ENCODE measurements at regions not wholly inside any gene's neighbourhood (a gene's known extent, or its start where the extent isn't known, plus 50 kb on each side); places are given as distances from the start of the nearest gene placed in this dataset.

DNA sequence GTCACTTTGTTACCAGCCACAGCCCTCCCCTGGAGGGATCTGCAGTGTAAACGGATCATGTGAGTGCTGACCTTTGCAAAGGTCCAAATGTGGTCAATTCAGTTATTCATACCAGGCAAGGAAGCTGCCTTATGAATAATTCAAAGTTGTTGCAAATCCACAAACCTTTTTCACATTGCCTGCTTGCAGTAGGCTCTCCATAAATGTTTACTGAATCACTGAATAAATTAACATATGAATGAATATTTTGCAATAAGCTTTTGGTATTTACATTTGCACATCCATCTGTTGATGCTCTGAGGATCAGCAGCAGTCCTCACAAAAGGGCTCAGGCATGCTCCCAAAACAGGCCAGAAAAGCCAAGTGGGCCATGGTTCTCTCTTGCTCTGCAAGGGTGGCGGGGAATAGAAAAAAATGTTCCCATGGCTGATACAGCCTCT is 156.8 kb downstream of the VAPA start:
- WGBS, 2 donors = 90 to 94% methylated on average over 2 of the region's 2 CpGs
- Histone ChIP-seq H3K27ac (ENCODE audit: low read depth in 1 of 2, low read length in 1 of 2) (no peak overlapping the region), H3K9me3 (ENCODE audit: control insufficient read depth in 4 of 4, insufficient read depth in 3 of 4, low read length in 3 of 4) (peaks cover 0 to 1% (median 0%) of the 10 kb centered on the region in 4 donors), H3K4me1 (ENCODE audit: control insufficient read depth in 5 of 5, insufficient read depth in 5 of 5, low read length in 5 of 5) (peaks cover 0 to 8% (median 3%) of the 10 kb centered on the region in 5 donors), H3K4me3 (no peak overlapping the region), H3K9ac (ENCODE audit: insufficient read depth in 1 of 2, low read length in 2 of 2) (no peak overlapping the region), H3K27me3 (ENCODE audit: control insufficient read depth in 3 of 3, insufficient read depth in 3 of 3, low read length in 2 of 3) (no peaks in the 10 kb centered on the region), H3K36me3 (ENCODE audit: control insufficient read depth in 4 of 4, insufficient read depth in 4 of 4, low read length in 4 of 4) (no peaks in the 10 kb centered on the region)
- peak in 1 of 3 donors; percentile 46 for DNase-seq
- TF ChIP-seq, protein P1, sequence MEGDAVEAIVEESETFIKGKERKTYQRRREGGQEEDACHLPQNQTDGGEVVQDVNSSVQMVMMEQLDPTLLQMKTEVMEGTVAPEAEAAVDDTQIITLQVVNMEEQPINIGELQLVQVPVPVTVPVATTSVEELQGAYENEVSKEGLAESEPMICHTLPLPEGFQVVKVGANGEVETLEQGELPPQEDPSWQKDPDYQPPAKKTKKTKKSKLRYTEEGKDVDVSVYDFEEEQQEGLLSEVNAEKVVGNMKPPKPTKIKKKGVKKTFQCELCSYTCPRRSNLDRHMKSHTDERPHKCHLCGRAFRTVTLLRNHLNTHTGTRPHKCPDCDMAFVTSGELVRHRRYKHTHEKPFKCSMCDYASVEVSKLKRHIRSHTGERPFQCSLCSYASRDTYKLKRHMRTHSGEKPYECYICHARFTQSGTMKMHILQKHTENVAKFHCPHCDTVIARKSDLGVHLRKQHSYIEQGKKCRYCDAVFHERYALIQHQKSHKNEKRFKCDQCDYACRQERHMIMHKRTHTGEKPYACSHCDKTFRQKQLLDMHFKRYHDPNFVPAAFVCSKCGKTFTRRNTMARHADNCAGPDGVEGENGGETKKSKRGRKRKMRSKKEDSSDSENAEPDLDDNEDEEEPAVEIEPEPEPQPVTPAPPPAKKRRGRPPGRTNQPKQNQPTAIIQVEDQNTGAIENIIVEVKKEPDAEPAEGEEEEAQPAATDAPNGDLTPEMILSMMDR (IDR thresholded peaks at IDR 0.05; ENCODE audit: control extremely low read depth, extremely low read depth) = no peak
- no peak for ATAC-seq (ENCODE audit: insufficient read depth, low FRiP score)

DNA sequence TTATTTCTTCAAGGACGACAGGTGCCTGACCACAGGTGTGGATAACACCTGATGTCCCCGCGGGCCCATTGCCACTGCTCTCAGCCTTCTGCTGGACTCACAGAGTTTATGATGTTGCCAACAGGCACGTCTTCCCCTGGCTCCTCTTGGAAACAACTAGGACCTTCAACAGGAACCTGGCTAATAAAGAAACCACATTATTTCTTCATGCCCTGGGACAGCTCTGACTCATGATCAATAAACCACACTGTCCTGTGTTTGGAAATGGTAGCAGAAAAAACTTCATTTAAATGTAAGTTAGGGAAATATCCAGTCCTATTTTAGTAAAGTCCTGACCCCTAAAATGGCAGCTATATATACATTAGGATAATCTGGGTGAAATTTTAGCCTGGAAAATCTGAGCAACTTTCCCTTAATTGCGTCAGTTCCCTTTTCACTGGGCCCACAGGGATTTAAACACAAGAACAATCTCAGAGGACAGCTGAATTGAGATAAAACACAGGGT is 158.9 kb downstream of the VAPA start:
- Histone ChIP-seq H3K4me3 (no peak overlapping the region), H3K9me3 (ENCODE audit: control insufficient read depth in 4 of 4, insufficient read depth in 3 of 4, low read length in 3 of 4) (peaks cover 0 to 1% (median 0%) of the 10 kb centered on the region in 4 donors), H3K4me1 (ENCODE audit: control insufficient read depth in 5 of 5, insufficient read depth in 5 of 5, low read length in 5 of 5) (peaks cover 0 to 14% (median 2%) of the 10 kb centered on the region in 5 donors), H3K27me3 (ENCODE audit: control insufficient read depth in 3 of 3, insufficient read depth in 3 of 3, low read length in 2 of 3) (no peaks in the 10 kb centered on the region), H3K36me3 (ENCODE audit: control insufficient read depth in 4 of 4, insufficient read depth in 4 of 4, low read length in 4 of 4) (no peaks in the 10 kb centered on the region), H3K9ac (ENCODE audit: insufficient read depth in 1 of 2, low read length in 2 of 2) (no peak overlapping the region), H3K27ac (ENCODE audit: low read depth in 1 of 2, low read length in 1 of 2) (no peak overlapping the region)
- DNase-seq (no peak), ATAC-seq (ENCODE audit: insufficient read depth, low FRiP score) (no peak)
- WGBS, 2 donors = 73 to 78% methylated on average over 5 of the region's 5 CpGs
- TF ChIP-seq, protein P1 (IDR thresholded peaks at IDR 0.05; ENCODE audit: control extremely low read depth, extremely low read depth) = no peak

DNA sequence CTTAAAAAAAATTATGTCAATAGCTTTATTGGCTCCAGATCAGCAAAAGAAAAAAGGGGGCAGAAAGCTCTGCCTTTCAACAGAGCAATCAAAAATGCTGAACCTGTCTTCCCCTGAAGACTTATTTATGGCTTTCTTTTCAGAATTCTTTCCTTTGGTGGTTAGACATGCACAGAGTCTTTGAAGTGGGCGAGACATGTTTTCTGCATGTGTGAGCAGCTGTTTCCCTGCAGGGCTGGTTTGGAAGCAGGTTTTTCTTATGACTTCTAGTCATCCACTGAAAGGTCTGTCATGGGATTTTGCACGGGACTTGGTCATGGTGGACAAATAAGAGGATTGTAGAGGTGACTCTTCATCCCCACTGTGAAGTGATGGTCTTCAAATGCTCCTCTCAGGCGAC is 160.3 kb downstream of the VAPA start:
- H3K4me1 ChIP-seq (ENCODE audit: control insufficient read depth in 5 of 5, insufficient read depth in 5 of 5, low read length in 5 of 5) = peaks cover 0 to 17% (median 3%) of the 10 kb centered on the region in 5 donors
- ATAC-seq (ENCODE audit: insufficient read depth, low FRiP score) (no peak), DNase-seq (peak in 1 of 3 donors; percentile 44)
- H3K9me3 ChIP-seq (ENCODE audit: control insufficient read depth in 4 of 4, insufficient read depth in 3 of 4, low read length in 3 of 4) = peaks cover 0 to 1% (median 0%) of the 10 kb centered on the region in 4 donors
- TF ChIP-seq, protein P1 (IDR thresholded peaks at IDR 0.05; ENCODE audit: control extremely low read depth, extremely low read depth) = no peak
- no peaks in the 10 kb centered on the region for H3K36me3 ChIP-seq (ENCODE audit: control insufficient read depth in 4 of 4, insufficient read depth in 4 of 4, low read length in 4 of 4)
- H3K4me3 ChIP-seq = no peak overlapping the region
- no peak overlapping the region for H3K27ac ChIP-seq (ENCODE audit: low read depth in 1 of 2, low read length in 1 of 2)
- H3K9ac ChIP-seq (ENCODE audit: insufficient read depth in 1 of 2, low read length in 2 of 2) = no peak overlapping the region
- 59 to 78% methylated on average over 3 of the region's 3 CpGs for WGBS, 2 donors
- H3K27me3 ChIP-seq (ENCODE audit: control insufficient read depth in 3 of 3, insufficient read depth in 3 of 3, low read length in 2 of 3) = no peaks in the 10 kb centered on the region

DNA sequence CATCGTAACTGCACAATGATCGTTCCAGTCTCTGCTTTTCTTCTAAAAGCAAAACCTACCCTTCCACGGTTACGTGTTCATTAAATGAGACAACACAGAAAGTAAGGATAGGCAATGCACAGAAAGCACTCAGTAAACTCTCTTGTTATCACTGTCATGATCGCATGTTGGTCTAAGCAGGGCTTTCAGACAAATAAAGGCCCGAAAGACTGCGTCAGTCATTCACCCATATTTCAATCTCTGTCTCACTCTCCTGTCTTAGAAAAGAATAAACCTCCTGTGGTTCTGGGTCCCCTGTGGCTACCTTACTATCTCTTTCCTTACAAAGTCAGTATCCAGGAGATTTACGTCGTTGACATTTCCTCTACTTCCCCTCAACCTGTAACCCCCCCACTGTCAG is 160.9 kb downstream of the VAPA start:
- Histone ChIP-seq H3K27me3 (ENCODE audit: control insufficient read depth in 3 of 3, insufficient read depth in 3 of 3, low read length in 2 of 3) (no peaks in the 10 kb centered on the region), H3K27ac (ENCODE audit: low read depth in 1 of 2, low read length in 1 of 2) (no peak overlapping the region), H3K36me3 (ENCODE audit: control insufficient read depth in 4 of 4, insufficient read depth in 4 of 4, low read length in 4 of 4) (no peaks in the 10 kb centered on the region), H3K9ac (ENCODE audit: insufficient read depth in 1 of 2, low read length in 2 of 2) (no peak overlapping the region), H3K4me3 (no peak overlapping the region), H3K4me1 (ENCODE audit: control insufficient read depth in 5 of 5, insufficient read depth in 5 of 5, low read length in 5 of 5) (peaks cover 0 to 17% (median 3%) of the 10 kb centered on the region in 5 donors), H3K9me3 (ENCODE audit: control insufficient read depth in 4 of 4, insufficient read depth in 3 of 4, low read length in 3 of 4) (peaks cover 0 to 1% (median 0%) of the 10 kb centered on the region in 4 donors)
- ATAC-seq (ENCODE audit: insufficient read depth, low FRiP score) = no peak
- WGBS, 2 donors = 81 to 86% methylated on average over 9 of the region's 9 CpGs
- no peak for DNase-seq
- TF ChIP-seq, protein P1 (IDR thresholded peaks at IDR 0.05; ENCODE audit: control extremely low read depth, extremely low read depth) = no peak
